Central memory CD8-positive, alpha-beta T cell (primary cell): ENCODE measurements at regions not wholly inside any gene's neighbourhood (a gene's known extent, or its start where the extent isn't known, plus 50 kb on each side); places are given as distances from the start of the nearest gene placed in this dataset.
"Not testable (repeated sequence)": the region's sequence is repeated elsewhere in the genome, so short reads cannot be mapped to it uniquely, and the experiment has no call there.

Experiments
- ATAC-seq: fragments of 150-1000 bp; cut with Tn5 transposase; replicated peaks from 2 replicates; pipeline ENCODE4 v1.10.0; 2022; ENCODE audit warnings: mild to moderate bottlenecking, moderate FRiP score, moderate number of reproducible peaks; ENCODE audit not compliant: poor library complexity, severe bottlenecking; ENCODE audit errors: extremely low read depth
- DNase-seq, 2 donors: peaks; one replicate each; pipeline ENCODE4 v3.0.0; 2021; ENCODE audit warnings: low spot score in 2 of 2
- H3K27ac Mint-ChIP-seq: one replicate; pipeline ENCODE4 v1.8.0; 2022; ENCODE audit warnings: low read depth, mild to moderate bottlenecking, moderate library complexity, mixed read lengths
- H3K27me3 Mint-ChIP-seq: one replicate; pipeline ENCODE4 v1.8.0; 2022; ENCODE audit warnings: mixed read lengths
- H3K36me3 Mint-ChIP-seq: one replicate; pipeline ENCODE4 v1.8.0; 2022; ENCODE audit warnings: mild to moderate bottlenecking, moderate library complexity, mixed read lengths; ENCODE audit not compliant: insufficient read depth
- H3K4me1 Mint-ChIP-seq: one replicate; pipeline ENCODE4 v1.8.0; 2022; ENCODE audit warnings: mixed read lengths
- H3K4me3 Mint-ChIP-seq: one replicate; pipeline ENCODE4 v1.8.0; 2022; ENCODE audit warnings: mild to moderate bottlenecking, moderate library complexity, mixed read lengths
- H3K9me3 Mint-ChIP-seq: one replicate; pipeline ENCODE4 v1.8.0; 2022; ENCODE audit warnings: mixed read lengths

GRCh38 chr13:90492872-90493271, 854.6 kb upstream of the MIR17HG start:
- Mint-ChIP-seq H3K36me3 (no peaks in the 10 kb centered on the region), H3K27me3 (no peaks in the 10 kb centered on the region), H3K4me1 (no peaks in the 10 kb centered on the region), H3K27ac (no peak overlapping the region), H3K4me3 (no peak overlapping the region), H3K9me3 (peaks cover 13% of the 10 kb centered on the region)
- no peak for ATAC-seq
- DNase-seq = no peak

- ATAC-seq (no peak), DNase-seq (no peak)
- Mint-ChIP-seq H3K9me3 (peaks cover 18% of the 10 kb centered on the region), H3K4me1 (no peaks in the 10 kb centered on the region), H3K27ac (no peak overlapping the region), H3K36me3 (no peaks in the 10 kb centered on the region), H3K4me3 (no peak overlapping the region), H3K27me3 (no peaks in the 10 kb centered on the region)
Measured at GRCh38 chr13:90493667-90494066, 853.8 kb upstream of the MIR17HG start.

GRCh38 chr13:90494849-90495248, 852.6 kb upstream of the MIR17HG start:
- DNase-seq, H3K4me3 Mint-ChIP-seq, H3K4me1 Mint-ChIP-seq, H3K36me3 Mint-ChIP-seq, H3K27ac Mint-ChIP-seq, ATAC-seq, H3K27me3 Mint-ChIP-seq: not testable (repeated sequence)
- H3K9me3 Mint-ChIP-seq = peaks cover 18% of the 10 kb centered on the region

- Mint-ChIP-seq H3K27ac (no peak overlapping the region), H3K36me3 (no peaks in the 10 kb centered on the region), H3K27me3 (no peaks in the 10 kb centered on the region), H3K4me1 (no peaks in the 10 kb centered on the region), H3K9me3 (peaks cover 10% of the 10 kb centered on the region), H3K4me3 (no peak overlapping the region)
- ATAC-seq = no peak
- DNase-seq = no peak
Measured at GRCh38 chr13:90498096-90498495, 849.4 kb upstream of the MIR17HG start.

- Mint-ChIP-seq H3K4me3 (no peak overlapping the region), H3K36me3 (no peaks in the 10 kb centered on the region), H3K9me3 (peaks cover 10% of the 10 kb centered on the region), H3K27me3 (no peaks in the 10 kb centered on the region), H3K27ac (no peak overlapping the region), H3K4me1 (no peaks in the 10 kb centered on the region)
- ATAC-seq (no peak), DNase-seq (no peak)
Measured at GRCh38 chr13:90498816-90499215, 848.7 kb upstream of the MIR17HG start.

- ATAC-seq (no peak), DNase-seq (no peak)
- Mint-ChIP-seq H3K27me3 (no peaks in the 10 kb centered on the region), H3K4me3 (no peak overlapping the region), H3K4me1 (no peaks in the 10 kb centered on the region), H3K36me3 (no peaks in the 10 kb centered on the region), H3K27ac (no peak overlapping the region), H3K9me3 (peaks cover 10% of the 10 kb centered on the region)
Measured at GRCh38 chr13:90500569-90500968, 846.9 kb upstream of the MIR17HG start.

GRCh38 chr13:90502153-90502552, 845.3 kb upstream of the MIR17HG start:
- H3K36me3 Mint-ChIP-seq = no peaks in the 10 kb centered on the region
- no peak overlapping the region for H3K4me3 Mint-ChIP-seq
- H3K27ac Mint-ChIP-seq = no peak overlapping the region
- peaks cover 10% of the 10 kb centered on the region for H3K9me3 Mint-ChIP-seq
- no peaks in the 10 kb centered on the region for H3K4me1 Mint-ChIP-seq
- DNase-seq (no peak), ATAC-seq (no peak)
- H3K27me3 Mint-ChIP-seq = no peaks in the 10 kb centered on the region

GRCh38 chr13:90502762-90503161, 844.7 kb upstream of the MIR17HG start:
- Mint-ChIP-seq H3K27ac (no peak overlapping the region), H3K4me3 (no peak overlapping the region), H3K36me3 (no peaks in the 10 kb centered on the region), H3K4me1 (no peaks in the 10 kb centered on the region), H3K27me3 (no peaks in the 10 kb centered on the region), H3K9me3 (peaks cover 10% of the 10 kb centered on the region)
- ATAC-seq = no peak
- no peak for DNase-seq

- Mint-ChIP-seq H3K4me3 (no peak overlapping the region), H3K27ac (no peak overlapping the region), H3K4me1 (no peaks in the 10 kb centered on the region), H3K9me3 (peaks cover 6% of the 10 kb centered on the region), H3K27me3 (no peaks in the 10 kb centered on the region), H3K36me3 (no peaks in the 10 kb centered on the region)
- no peak for ATAC-seq
- no peak for DNase-seq
Measured at GRCh38 chr13:90510319-90510718, 837.2 kb upstream of the MIR17HG start.

- H3K4me3 Mint-ChIP-seq = no peak overlapping the region
- H3K4me1 Mint-ChIP-seq = no peaks in the 10 kb centered on the region
- no peaks in the 10 kb centered on the region for H3K36me3 Mint-ChIP-seq
- ATAC-seq (no peak), DNase-seq (no peak)
- peaks cover 16% of the 10 kb centered on the region for H3K9me3 Mint-ChIP-seq
- H3K27ac Mint-ChIP-seq = no peak overlapping the region
- no peaks in the 10 kb centered on the region for H3K27me3 Mint-ChIP-seq
Measured at GRCh38 chr13:90511903-90512302, 835.6 kb upstream of the MIR17HG start.

- not testable (repeated sequence) for H3K9me3 Mint-ChIP-seq, H3K27ac Mint-ChIP-seq, ATAC-seq, DNase-seq, H3K27me3 Mint-ChIP-seq, H3K4me1 Mint-ChIP-seq, H3K4me3 Mint-ChIP-seq, H3K36me3 Mint-ChIP-seq
Measured at GRCh38 chr13:90514712-90515111, 832.8 kb upstream of the MIR17HG start.

GRCh38 chr13:90518417-90518816, 829.1 kb upstream of the MIR17HG start:
- no peak overlapping the region for H3K4me3 Mint-ChIP-seq
- H3K27me3 Mint-ChIP-seq = no peaks in the 10 kb centered on the region
- no peak overlapping the region for H3K27ac Mint-ChIP-seq
- peaks cover 28% of the 10 kb centered on the region for H3K9me3 Mint-ChIP-seq
- H3K4me1 Mint-ChIP-seq = no peaks in the 10 kb centered on the region
- ATAC-seq (no peak), DNase-seq (no peak)
- peaks cover 2% of the 10 kb centered on the region for H3K36me3 Mint-ChIP-seq

GRCh38 chr13:90519157-90519556, 828.3 kb upstream of the MIR17HG start:
- ATAC-seq = no peak
- DNase-seq = no peak
- no peaks in the 10 kb centered on the region for H3K4me1 Mint-ChIP-seq

GRCh38 chr13:90526711-90527110, 820.8 kb upstream of the MIR17HG start:
- Mint-ChIP-seq H3K4me3 (no peak overlapping the region), H3K36me3 (peaks cover 2% of the 10 kb centered on the region), H3K4me1 (no peaks in the 10 kb centered on the region), H3K9me3 (peaks cover 10% of the 10 kb centered on the region), H3K27me3 (no peaks in the 10 kb centered on the region), H3K27ac (no peak overlapping the region)
- DNase-seq (no peak), ATAC-seq (no peak)

More at GRCh38 chr13:90519157-90519556, 828.3 kb upstream of the MIR17HG start:
- Mint-ChIP-seq H3K27me3 (no peaks in the 10 kb centered on the region), H3K27ac (no peak overlapping the region), H3K4me3 (no peak overlapping the region), H3K9me3 (peaks cover 28% of the 10 kb centered on the region), H3K36me3 (peaks cover 2% of the 10 kb centered on the region)
